ENCODE measurements at regions not wholly inside any gene's neighbourhood (a gene's known extent, or its start where the extent isn't known, plus 50 kb on each side); places are given as distances from the start of the nearest gene placed in this dataset.

DNA sequence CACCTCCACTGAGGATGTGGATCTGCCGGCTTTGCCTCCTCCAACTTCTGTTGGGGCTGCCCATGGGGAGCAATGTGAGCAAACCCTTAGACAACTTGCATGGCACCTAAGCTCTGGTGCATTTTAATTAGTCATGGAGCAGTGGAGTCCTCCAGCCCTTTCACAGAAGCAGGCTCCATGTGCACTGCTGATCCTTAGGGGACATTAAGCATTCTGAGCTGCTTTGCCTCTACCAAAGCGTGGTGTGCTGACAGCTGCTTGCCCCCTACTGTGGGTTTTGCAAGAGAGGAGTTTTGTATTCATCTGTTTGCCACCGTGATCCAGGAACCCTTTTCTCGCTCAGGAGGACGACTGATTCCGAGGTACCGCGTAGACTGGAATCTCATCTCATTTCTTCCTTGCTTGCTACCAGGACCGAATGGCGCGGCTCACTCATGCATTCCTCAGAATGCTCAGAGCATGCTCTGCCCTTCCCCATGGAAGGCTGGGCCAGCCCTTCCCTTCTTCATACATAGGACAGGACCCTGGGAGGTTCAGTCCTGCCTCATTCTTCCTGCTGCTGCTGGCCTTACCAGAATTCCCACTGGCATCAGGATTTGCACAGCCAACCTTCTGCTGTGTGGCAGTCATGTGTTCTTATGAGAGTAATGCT lies 432.5 kb downstream of the GADD45G start (continued):
- TF ChIP-seq, protein P1, sequence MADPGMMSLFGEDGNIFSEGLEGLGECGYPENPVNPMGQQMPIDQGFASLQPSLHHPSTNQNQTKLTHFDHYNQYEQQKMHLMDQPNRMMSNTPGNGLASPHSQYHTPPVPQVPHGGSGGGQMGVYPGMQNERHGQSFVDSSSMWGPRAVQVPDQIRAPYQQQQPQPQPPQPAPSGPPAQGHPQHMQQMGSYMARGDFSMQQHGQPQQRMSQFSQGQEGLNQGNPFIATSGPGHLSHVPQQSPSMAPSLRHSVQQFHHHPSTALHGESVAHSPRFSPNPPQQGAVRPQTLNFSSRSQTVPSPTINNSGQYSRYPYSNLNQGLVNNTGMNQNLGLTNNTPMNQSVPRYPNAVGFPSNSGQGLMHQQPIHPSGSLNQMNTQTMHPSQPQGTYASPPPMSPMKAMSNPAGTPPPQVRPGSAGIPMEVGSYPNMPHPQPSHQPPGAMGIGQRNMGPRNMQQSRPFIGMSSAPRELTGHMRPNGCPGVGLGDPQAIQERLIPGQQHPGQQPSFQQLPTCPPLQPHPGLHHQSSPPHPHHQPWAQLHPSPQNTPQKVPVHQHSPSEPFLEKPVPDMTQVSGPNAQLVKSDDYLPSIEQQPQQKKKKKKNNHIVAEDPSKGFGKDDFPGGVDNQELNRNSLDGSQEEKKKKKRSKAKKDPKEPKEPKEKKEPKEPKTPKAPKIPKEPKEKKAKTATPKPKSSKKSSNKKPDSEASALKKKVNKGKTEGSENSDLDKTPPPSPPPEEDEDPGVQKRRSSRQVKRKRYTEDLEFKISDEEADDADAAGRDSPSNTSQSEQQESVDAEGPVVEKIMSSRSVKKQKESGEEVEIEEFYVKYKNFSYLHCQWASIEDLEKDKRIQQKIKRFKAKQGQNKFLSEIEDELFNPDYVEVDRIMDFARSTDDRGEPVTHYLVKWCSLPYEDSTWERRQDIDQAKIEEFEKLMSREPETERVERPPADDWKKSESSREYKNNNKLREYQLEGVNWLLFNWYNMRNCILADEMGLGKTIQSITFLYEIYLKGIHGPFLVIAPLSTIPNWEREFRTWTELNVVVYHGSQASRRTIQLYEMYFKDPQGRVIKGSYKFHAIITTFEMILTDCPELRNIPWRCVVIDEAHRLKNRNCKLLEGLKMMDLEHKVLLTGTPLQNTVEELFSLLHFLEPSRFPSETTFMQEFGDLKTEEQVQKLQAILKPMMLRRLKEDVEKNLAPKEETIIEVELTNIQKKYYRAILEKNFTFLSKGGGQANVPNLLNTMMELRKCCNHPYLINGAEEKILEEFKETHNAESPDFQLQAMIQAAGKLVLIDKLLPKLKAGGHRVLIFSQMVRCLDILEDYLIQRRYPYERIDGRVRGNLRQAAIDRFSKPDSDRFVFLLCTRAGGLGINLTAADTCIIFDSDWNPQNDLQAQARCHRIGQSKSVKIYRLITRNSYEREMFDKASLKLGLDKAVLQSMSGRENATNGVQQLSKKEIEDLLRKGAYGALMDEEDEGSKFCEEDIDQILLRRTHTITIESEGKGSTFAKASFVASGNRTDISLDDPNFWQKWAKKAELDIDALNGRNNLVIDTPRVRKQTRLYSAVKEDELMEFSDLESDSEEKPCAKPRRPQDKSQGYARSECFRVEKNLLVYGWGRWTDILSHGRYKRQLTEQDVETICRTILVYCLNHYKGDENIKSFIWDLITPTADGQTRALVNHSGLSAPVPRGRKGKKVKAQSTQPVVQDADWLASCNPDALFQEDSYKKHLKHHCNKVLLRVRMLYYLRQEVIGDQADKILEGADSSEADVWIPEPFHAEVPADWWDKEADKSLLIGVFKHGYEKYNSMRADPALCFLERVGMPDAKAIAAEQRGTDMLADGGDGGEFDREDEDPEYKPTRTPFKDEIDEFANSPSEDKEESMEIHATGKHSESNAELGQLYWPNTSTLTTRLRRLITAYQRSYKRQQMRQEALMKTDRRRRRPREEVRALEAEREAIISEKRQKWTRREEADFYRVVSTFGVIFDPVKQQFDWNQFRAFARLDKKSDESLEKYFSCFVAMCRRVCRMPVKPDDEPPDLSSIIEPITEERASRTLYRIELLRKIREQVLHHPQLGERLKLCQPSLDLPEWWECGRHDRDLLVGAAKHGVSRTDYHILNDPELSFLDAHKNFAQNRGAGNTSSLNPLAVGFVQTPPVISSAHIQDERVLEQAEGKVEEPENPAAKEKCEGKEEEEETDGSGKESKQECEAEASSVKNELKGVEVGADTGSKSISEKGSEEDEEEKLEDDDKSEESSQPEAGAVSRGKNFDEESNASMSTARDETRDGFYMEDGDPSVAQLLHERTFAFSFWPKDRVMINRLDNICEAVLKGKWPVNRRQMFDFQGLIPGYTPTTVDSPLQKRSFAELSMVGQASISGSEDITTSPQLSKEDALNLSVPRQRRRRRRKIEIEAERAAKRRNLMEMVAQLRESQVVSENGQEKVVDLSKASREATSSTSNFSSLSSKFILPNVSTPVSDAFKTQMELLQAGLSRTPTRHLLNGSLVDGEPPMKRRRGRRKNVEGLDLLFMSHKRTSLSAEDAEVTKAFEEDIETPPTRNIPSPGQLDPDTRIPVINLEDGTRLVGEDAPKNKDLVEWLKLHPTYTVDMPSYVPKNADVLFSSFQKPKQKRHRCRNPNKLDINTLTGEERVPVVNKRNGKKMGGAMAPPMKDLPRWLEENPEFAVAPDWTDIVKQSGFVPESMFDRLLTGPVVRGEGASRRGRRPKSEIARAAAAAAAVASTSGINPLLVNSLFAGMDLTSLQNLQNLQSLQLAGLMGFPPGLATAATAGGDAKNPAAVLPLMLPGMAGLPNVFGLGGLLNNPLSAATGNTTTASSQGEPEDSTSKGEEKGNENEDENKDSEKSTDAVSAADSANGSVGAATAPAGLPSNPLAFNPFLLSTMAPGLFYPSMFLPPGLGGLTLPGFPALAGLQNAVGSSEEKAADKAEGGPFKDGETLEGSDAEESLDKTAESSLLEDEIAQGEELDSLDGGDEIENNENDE (IDR thresholded peaks at IDR 0.05; ENCODE audit: insufficient replicate concordance, low read length): no peak

Data from H1 (cell line).